CD14-positive monocyte (primary cell): ENCODE measurements at regions not wholly inside any gene's neighbourhood (a gene's known extent, or its start where the extent isn't known, plus 50 kb on each side); places are given as distances from the start of the nearest gene placed in this dataset.

Source experiments
- DNase-seq, 3 donors: peaks; one replicate each; pipeline ENCODE4 v3.0.0-alpha.2; 2011 to 2022
- H2AFZ ChIP-seq: 2 replicates; pipeline ENCODE4 v1.6.0; 2012; ENCODE audit warnings: mild to moderate bottlenecking, low read depth, low read length, inconsistent platforms; ENCODE audit not compliant: insufficient read depth, poor library complexity, severe bottlenecking
- H3K27ac ChIP-seq, 2 donors: 1 replicate in 1 of 2; 2 replicates in 1 of 2; pipeline ENCODE4 v1.5.1; 2012 to 2013; ENCODE audit warnings: low read length in 2 of 2, control low read depth in 1 of 2, inconsistent platforms in 1 of 2, low read depth in 1 of 2, mild to moderate bottlenecking in 1 of 2
- H3K27me3 ChIP-seq, 2 donors: one replicate each; pipeline versions ENCODE4 v1.6.0 to v1.6.1; 2011 to 2013; ENCODE audit warnings: low read length in 2 of 2; ENCODE audit not compliant: control insufficient read depth in 2 of 2, insufficient read depth in 2 of 2
- H3K36me3 ChIP-seq, 2 donors: replicated peaks in 1 of 2; 1 replicate in 1 of 2; 2 replicates in 1 of 2; pipeline versions ENCODE4 v1.5.1 to v1.6.1; 2012 to 2013; ENCODE audit warnings: low read length in 2 of 2, control low read depth in 1 of 2, inconsistent platforms in 1 of 2, mild to moderate bottlenecking in 1 of 2; ENCODE audit not compliant: insufficient read depth in 2 of 2, control insufficient read depth in 1 of 2
- H3K4me1 ChIP-seq, 2 donors: 1 replicate in 1 of 2; 2 replicates in 1 of 2; pipeline versions ENCODE4 v1.5.1 to v1.6.1; 2012 to 2013; ENCODE audit warnings: low read length in 2 of 2, control low read depth in 1 of 2, inconsistent platforms in 1 of 2, mild to moderate bottlenecking in 1 of 2, moderate library complexity in 1 of 2; ENCODE audit not compliant: insufficient read depth in 2 of 2, control insufficient read depth in 1 of 2
- H3K4me2 ChIP-seq: replicated peaks from 2 replicates; pipeline ENCODE3; 2012; ENCODE audit warnings: low read length, moderate library complexity, mild to moderate bottlenecking; ENCODE audit not compliant: poor library complexity, severe bottlenecking; ENCODE audit errors: extremely low read depth
- H3K4me3 ChIP-seq, 3 experiments: fragments of 200-600 bp in 1 of 3; sonication (generic) in 1 of 3; replicated peaks in 1 of 3; 1 replicate in 2 of 3; 2 replicates in 1 of 3; pipeline ENCODE4 v1.5.1; 2011 to 2013; ENCODE audit warnings: low read length in 3 of 3, mild to moderate bottlenecking in 3 of 3, control low read depth in 2 of 3, low read depth in 2 of 3, inconsistent platforms in 1 of 3, moderate library complexity in 1 of 3
- H3K79me2 ChIP-seq: 2 replicates; pipeline ENCODE4 v1.6.0; 2012; ENCODE audit warnings: mild to moderate bottlenecking, control low read depth, inconsistent platforms, low read length, moderate library complexity; ENCODE audit not compliant: insufficient read depth
- H3K9ac ChIP-seq: 2 replicates; pipeline ENCODE4 v1.6.0; 2017; ENCODE audit warnings: low read length, mild to moderate bottlenecking; ENCODE audit not compliant: insufficient read depth, poor library complexity, severe bottlenecking
- H3K9me3 ChIP-seq, 2 donors: replicated peaks in 1 of 2; 1 replicate in 1 of 2; 2 replicates in 1 of 2; pipeline versions ENCODE4 v1.5.1 to v1.6.1; 2012 to 2013; ENCODE audit warnings: low read length in 2 of 2, control low read depth in 1 of 2; ENCODE audit not compliant: control insufficient read depth in 1 of 2, insufficient read depth in 1 of 2
- H4K20me1 ChIP-seq: 2 replicates; pipeline ENCODE4 v1.6.0; 2012; ENCODE audit warnings: mild to moderate bottlenecking, low read length, control low read depth, moderate library complexity; ENCODE audit not compliant: insufficient read depth
- H3K27ac Mint-ChIP-seq, 7 donors: one replicate each; pipeline ENCODE4 v1.8.0; 2020; ENCODE audit warnings: mild to moderate bottlenecking in 7 of 7, mixed read lengths in 7 of 7, moderate library complexity in 6 of 7, inconsistent platforms in 2 of 7
- H3K27me3 Mint-ChIP-seq, 3 donors: one replicate each; pipeline ENCODE4 v1.8.0; 2021 to 2022; ENCODE audit warnings: low read depth in 3 of 3, mild to moderate bottlenecking in 3 of 3, mixed read lengths in 3 of 3, moderate library complexity in 3 of 3, inconsistent platforms in 1 of 3
- H3K36me3 Mint-ChIP-seq, 2 donors: one replicate each; pipeline ENCODE4 v1.8.0; 2020; ENCODE audit warnings: mixed read lengths in 2 of 2, inconsistent platforms in 1 of 2, mild to moderate bottlenecking in 1 of 2
- H3K4me1 Mint-ChIP-seq: one replicate; pipeline ENCODE4 v1.8.0; 2020; ENCODE audit warnings: mild to moderate bottlenecking, mixed read lengths
- H3K4me3 Mint-ChIP-seq, 2 donors: one replicate each; pipeline ENCODE4 v1.8.0; 2020; ENCODE audit warnings: mild to moderate bottlenecking in 2 of 2, mixed read lengths in 2 of 2, moderate library complexity in 1 of 2
- H3K9me3 Mint-ChIP-seq, 7 donors: one replicate each; pipeline ENCODE4 v1.8.0; 2020 to 2022; ENCODE audit warnings: mixed read lengths in 7 of 7, mild to moderate bottlenecking in 6 of 7, moderate library complexity in 6 of 7, inconsistent platforms in 2 of 7
- CTCF ChIP-seq: fragments of 200-600 bp; IDR thresholded peaks from one replicate; pipeline ENCODE4 v1.8.0; 2022; ENCODE audit warnings: antibody characterized with exemption, mild to moderate bottlenecking
- WGBS: methylation state at CpG from one replicate; pipeline ENCODE4 v1.1.5; 2013; ENCODE audit warnings: missing lambda C conversion rate; ENCODE audit not compliant: insufficient coverage; 5-methylcytosine and 5-hydroxymethylcytosine counted together
- intact Hi-C, 2 donors: fragments of 100-400 bp; cut with micrococcal nuclease; formaldehyde crosslinking; loops; one replicate each; pipeline versions ENCODE4 v1.15.0 to v1.15.1; 2023

DNA sequence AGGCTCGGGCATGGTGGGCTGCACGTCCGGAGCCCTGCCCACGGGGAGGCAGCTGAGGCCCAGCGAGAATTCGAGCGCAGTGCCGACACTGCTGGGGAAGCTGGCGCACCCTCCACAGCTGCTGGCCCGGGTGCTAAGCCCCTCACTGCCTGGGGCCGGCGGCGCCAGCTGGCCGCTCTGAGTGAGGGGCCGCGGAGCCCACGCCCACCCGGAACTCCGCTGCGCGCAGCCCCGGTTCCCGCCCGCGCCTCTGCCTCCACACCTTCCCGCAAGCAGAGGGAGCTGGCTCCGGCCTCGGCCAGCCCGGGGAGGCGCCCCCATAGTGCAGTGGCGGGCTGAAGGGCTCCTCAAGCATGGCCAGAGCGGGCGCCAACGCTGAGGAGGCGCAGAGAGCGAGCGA lies 2080.4 kb downstream of the PCDH9 start:
- Histone ChIP-seq H3K36me3 (no peaks in the 10 kb centered on the region), H4K20me1 (no peaks in the 10 kb centered on the region), H3K4me1 (no peaks in the 10 kb centered on the region), H3K9me3 (peaks cover 0 to 6% of the 10 kb centered on the region in 2 donors), H3K9ac (no peak overlapping the region), H3K4me2 (no peak overlapping the region), H3K27me3 (no peaks in the 10 kb centered on the region), H3K79me2 (no peaks in the 10 kb centered on the region), H2AFZ (no peak overlapping the region), H3K27ac (no peak overlapping the region), H3K4me3 (no peak overlapping the region)
- Mint-ChIP-seq H3K4me3 (no peak overlapping the region), H3K4me1 (no peaks in the 10 kb centered on the region), H3K36me3 (no peaks in the 10 kb centered on the region), H3K27me3 (peaks cover 0 to 2% (median 0%) of the 10 kb centered on the region in 3 donors), H3K27ac (no peak overlapping the region), H3K9me3 (peaks cover 0 to 9% (median 6%) of the 10 kb centered on the region in 7 donors)
- intact Hi-C loops = no loop called here
- no peak for TF ChIP-seq CTCF
- WGBS = 93% methylated on average over 36 of the region's 37 CpGs
- no peak for DNase-seq

DNA sequence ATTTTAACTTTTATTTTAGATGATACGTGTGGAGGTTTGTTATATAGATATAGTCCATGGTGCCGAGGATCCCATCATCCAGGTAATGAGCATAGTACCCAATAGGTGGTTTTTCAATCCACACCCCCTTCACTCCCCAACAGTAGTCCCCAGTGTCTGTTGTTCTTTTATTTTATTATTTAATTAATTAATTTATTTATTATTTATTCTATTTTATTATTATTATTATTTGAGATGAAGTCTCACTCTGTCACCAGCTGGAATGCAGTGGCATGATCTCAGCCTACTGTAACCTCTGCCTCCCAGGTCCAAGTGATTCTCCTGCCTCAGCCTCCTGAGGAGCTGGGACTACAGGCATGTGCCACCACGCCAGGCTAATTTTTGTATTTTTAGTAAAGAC lies 2086.2 kb downstream of the PCDH9 start:
- peaks cover 0 to 2% of the 10 kb centered on the region in 2 donors for H3K9me3 ChIP-seq
- no peaks in the 10 kb centered on the region for H4K20me1 ChIP-seq
- no peak for TF ChIP-seq CTCF
- no peak overlapping the region for H3K9ac ChIP-seq
- no peaks in the 10 kb centered on the region for H3K27me3 ChIP-seq
- H3K79me2 ChIP-seq = no peaks in the 10 kb centered on the region
- H3K36me3 ChIP-seq = no peaks in the 10 kb centered on the region
- Mint-ChIP-seq H3K27me3 (no peaks in the 10 kb centered on the region), H3K4me1 (no peaks in the 10 kb centered on the region), H3K4me3 (no peak overlapping the region), H3K9me3 (peaks cover 0 to 10% (median under 1%) of the 10 kb centered on the region in 7 donors), H3K27ac (no peak overlapping the region), H3K36me3 (no peaks in the 10 kb centered on the region)
- no peak overlapping the region for H3K4me3 ChIP-seq
- H3K4me2 ChIP-seq = no peak overlapping the region
- no peak overlapping the region for H3K27ac ChIP-seq
- no peak overlapping the region for H2AFZ ChIP-seq
- 100% methylated on average over 1 of the region's 3 CpGs for WGBS
- no peak for DNase-seq
- intact Hi-C loops = no loop called here
- H3K4me1 ChIP-seq = no peaks in the 10 kb centered on the region
